ENCODE measurements at regions not wholly inside any gene's neighbourhood (a gene's known extent, or its start where the extent isn't known, plus 50 kb on each side); places are given as distances from the start of the nearest gene placed in this dataset.

GRCh38 chr10:131010965-131011575 lies 300.5 kb downstream of the TCERG1L start:
- in situ Hi-C loops (cut with MboI; ENCODE audit: low pct_unique_long_range_greater_than_20kb, low sequenced_read_pairs, unreplicated experiment), result no loop called here
- no peak for TF ChIP-seq CTCF (IDR thresholded peaks at IDR 0.05; ENCODE audit: extremely low read depth, insufficient read depth, missing control alignments)
- DNase-seq (ENCODE audit: low spot score), result no peak

- TF ChIP-seq CTCF (IDR thresholded peaks at IDR 0.05; ENCODE audit: extremely low read depth, insufficient read depth, missing control alignments), result no peak
- no peak for DNase-seq (ENCODE audit: low spot score)
- in situ Hi-C loops (cut with MboI; ENCODE audit: low pct_unique_long_range_greater_than_20kb, low sequenced_read_pairs, unreplicated experiment), result no loop called here
Observed at GRCh38 chr10:131011936-131012640, 299.4 kb downstream of the TCERG1L start.

GRCh38 chr10:131012641-131012985 lies 298.9 kb downstream of the TCERG1L start:
- in situ Hi-C loops (cut with MboI; ENCODE audit: low pct_unique_long_range_greater_than_20kb, low sequenced_read_pairs, unreplicated experiment), result no loop called here
- TF ChIP-seq CTCF (IDR thresholded peaks at IDR 0.05; ENCODE audit: extremely low read depth, insufficient read depth, missing control alignments), result no peak
- no peak for DNase-seq (ENCODE audit: low spot score)

- in situ Hi-C loops (cut with MboI; ENCODE audit: low pct_unique_long_range_greater_than_20kb, low sequenced_read_pairs, unreplicated experiment), result no loop called here
- TF ChIP-seq CTCF (IDR thresholded peaks at IDR 0.05; ENCODE audit: extremely low read depth, insufficient read depth, missing control alignments), result no peak
- DNase-seq (ENCODE audit: low spot score), result no peak
Observed at GRCh38 chr10:131013281-131013912, 298.1 kb downstream of the TCERG1L start.

GRCh38 chr10:131014271-131014670 lies 297.2 kb downstream of the TCERG1L start:
- in situ Hi-C loops (cut with MboI; ENCODE audit: low pct_unique_long_range_greater_than_20kb, low sequenced_read_pairs, unreplicated experiment), result no loop called here
- no peak for TF ChIP-seq CTCF (IDR thresholded peaks at IDR 0.05; ENCODE audit: extremely low read depth, insufficient read depth, missing control alignments)
- no peak for DNase-seq (ENCODE audit: low spot score)

- no peak for TF ChIP-seq CTCF (IDR thresholded peaks at IDR 0.05; ENCODE audit: extremely low read depth, insufficient read depth, missing control alignments)
- in situ Hi-C loops (cut with MboI; ENCODE audit: low pct_unique_long_range_greater_than_20kb, low sequenced_read_pairs, unreplicated experiment), result no loop called here
- no peak for DNase-seq (ENCODE audit: low spot score)
Observed at GRCh38 chr10:131015271-131015670, 296.2 kb downstream of the TCERG1L start.
